Activated naive CD8-positive, alpha-beta T cell treated with anti-CD3 and anti-CD28 coated beads, Interleukin-2, amount 10 ng/mL, durations not matched to agents 7 days and 5 days (primary cell): ENCODE measurements at regions not wholly inside any gene's neighbourhood (a gene's known extent, or its start where the extent isn't known, plus 50 kb on each side); places are given as distances from the start of the nearest gene placed in this dataset.
"Not testable (repeated sequence)": the region's sequence is repeated elsewhere in the genome, so short reads cannot be mapped to it uniquely, and the experiment has no call there.

Source experiments
- ATAC-seq: fragments of 150-1000 bp; cut with Tn5 transposase; one replicate; pipeline ENCODE4 v1.10.0; 2021; ENCODE audit warnings: low read depth, moderate library complexity
- POLR2A ChIA-PET: fragments of 350-600 bp; sonication (Branson Sonifier 250); formaldehyde crosslinking; loops from one replicate; lab custom pipeline; 2021; ENCODE audit warnings: antibody characterized with exemption; lab: Charles Lee
- DNase-seq: peaks from one replicate; pipeline ENCODE4 v3.0.0; 2021
- H3K27ac Mint-ChIP-seq: one replicate; pipeline ENCODE4 v1.8.0; 2022; ENCODE audit warnings: mild to moderate bottlenecking, mixed read lengths
- H3K27me3 Mint-ChIP-seq: one replicate; pipeline ENCODE4 v1.8.0; 2022; ENCODE audit warnings: mild to moderate bottlenecking, moderate library complexity, mixed read lengths
- H3K36me3 Mint-ChIP-seq: one replicate; pipeline ENCODE4 v1.8.0; 2021; ENCODE audit warnings: mild to moderate bottlenecking, mixed read lengths
- H3K4me1 Mint-ChIP-seq: one replicate; pipeline ENCODE4 v1.8.0; 2021; ENCODE audit warnings: mixed read lengths
- H3K4me3 Mint-ChIP-seq: one replicate; pipeline ENCODE4 v1.8.0; 2022; ENCODE audit warnings: mild to moderate bottlenecking, moderate library complexity, mixed read lengths
- H3K9me3 Mint-ChIP-seq: one replicate; pipeline ENCODE4 v1.8.0; 2021; ENCODE audit warnings: mixed read lengths

DNA sequence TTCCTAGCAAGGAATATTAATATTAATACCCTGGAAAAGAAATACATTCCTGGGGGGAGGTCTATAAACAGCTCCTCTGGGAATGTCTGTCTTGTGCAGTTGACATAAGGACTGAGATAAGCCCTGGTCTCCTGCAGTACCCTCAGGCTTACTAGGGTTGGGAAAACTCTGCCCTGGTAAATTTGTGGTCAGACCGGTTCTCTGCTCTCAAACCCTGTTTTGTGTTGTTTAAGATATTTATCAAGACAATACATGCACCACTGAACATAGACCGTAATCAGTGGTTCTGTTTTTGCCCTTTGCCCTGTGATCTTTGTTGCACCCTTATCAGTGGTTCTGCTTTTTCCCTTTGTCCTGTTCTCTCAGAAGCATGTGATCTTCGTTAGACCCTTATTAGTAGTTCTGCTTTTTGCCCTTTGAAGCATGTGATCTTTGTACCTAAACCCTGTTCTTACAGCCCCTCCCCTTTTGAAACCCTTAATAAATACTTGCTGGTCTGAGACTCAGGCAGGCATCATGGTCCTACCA lies 112.3 kb upstream of the CRBN start:
- POLR2A ChIA-PET, ATAC-seq, H3K4me1 Mint-ChIP-seq: not testable (repeated sequence)

DNA sequence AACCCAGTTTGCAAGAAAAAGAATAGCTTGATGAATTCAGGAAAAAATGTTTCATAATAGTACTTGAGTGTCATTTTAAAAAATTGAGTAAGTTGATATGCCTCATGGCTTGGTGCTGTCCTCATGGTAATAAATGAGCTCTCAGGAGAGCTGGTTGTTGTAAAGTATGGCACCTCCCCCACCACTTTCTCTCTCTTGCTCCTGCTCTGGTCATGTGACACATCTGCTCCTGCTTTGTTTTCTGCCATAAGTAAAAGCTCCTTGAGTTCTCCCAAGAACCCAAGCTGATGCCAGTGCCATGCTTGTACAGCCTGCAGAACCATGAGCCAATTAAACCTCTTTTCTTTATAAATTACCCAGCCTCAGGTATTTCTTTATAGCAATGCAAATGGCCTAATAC lies 108.8 kb upstream of the CRBN start:
- Mint-ChIP-seq H3K27ac (no peak overlapping the region), H3K4me3 (no peak overlapping the region), H3K4me1 (no peaks in the 10 kb centered on the region), H3K36me3 (no peaks in the 10 kb centered on the region), H3K27me3 (no peaks in the 10 kb centered on the region), H3K9me3 (peaks cover 3% of the 10 kb centered on the region)
- ATAC-seq: no peak
- POLR2A ChIA-PET: no interaction called here
- no peak for DNase-seq

More for the DNA sequence above, 112.3 kb upstream of the CRBN start:
- not testable (repeated sequence) for H3K27me3 Mint-ChIP-seq, H3K4me3 Mint-ChIP-seq, DNase-seq, H3K27ac Mint-ChIP-seq, H3K36me3 Mint-ChIP-seq
- H3K9me3 Mint-ChIP-seq: peaks cover 15% of the 10 kb centered on the region

DNA sequence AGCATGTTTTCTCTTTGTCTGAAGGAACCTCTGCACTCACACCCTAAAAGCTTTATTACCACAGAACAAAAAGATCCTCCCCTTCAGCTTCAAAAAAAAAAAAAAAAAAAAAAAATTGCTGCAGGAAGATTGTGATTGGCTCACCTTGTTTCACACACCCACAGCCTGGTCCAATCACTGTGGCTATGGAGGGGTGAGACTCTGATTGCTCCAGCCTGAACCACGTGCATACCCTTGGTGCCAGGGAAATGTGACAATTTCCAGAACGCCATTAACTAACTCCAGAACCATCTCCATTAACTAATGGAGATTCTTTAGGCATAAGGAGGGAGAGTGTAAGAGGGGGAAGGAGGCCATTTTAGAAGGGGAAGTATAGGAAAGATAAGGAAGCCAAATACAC lies 106.5 kb upstream of the CRBN start:
- Mint-ChIP-seq H3K27ac (no peak overlapping the region), H3K4me1 (peaks cover 2% of the 10 kb centered on the region), H3K36me3 (no peaks in the 10 kb centered on the region), H3K4me3 (no peak overlapping the region), H3K27me3 (no peaks in the 10 kb centered on the region), H3K9me3 (no peaks in the 10 kb centered on the region)
- DNase-seq (no peak), ATAC-seq (no peak)
- POLR2A ChIA-PET: no interaction called here

DNA sequence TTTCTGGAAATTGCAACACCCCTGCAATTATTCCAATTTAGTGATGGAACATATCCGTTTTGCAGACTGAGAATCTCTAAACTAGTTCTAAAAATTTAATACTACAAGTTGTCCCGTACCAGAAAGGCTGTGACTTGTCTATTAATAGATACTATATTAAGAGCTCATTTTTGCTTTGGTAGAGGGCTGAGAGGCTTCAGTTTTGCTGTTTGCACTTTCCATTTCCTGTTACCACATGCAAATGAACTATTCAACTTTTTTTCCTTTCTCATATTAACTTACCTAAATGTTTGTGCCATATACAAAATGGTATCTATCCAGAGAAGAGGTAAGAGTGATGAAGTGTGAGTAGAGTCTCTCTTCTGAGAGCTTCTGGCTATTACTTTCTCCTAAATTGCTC lies 101.5 kb upstream of the CRBN start:
- Mint-ChIP-seq H3K4me3 (no peak overlapping the region), H3K9me3 (peaks cover 4% of the 10 kb centered on the region), H3K36me3 (no peaks in the 10 kb centered on the region), H3K4me1 (peaks cover 2% of the 10 kb centered on the region), H3K27ac (no peak overlapping the region), H3K27me3 (no peaks in the 10 kb centered on the region)
- POLR2A ChIA-PET: no interaction called here
- ATAC-seq: no peak
- no peak for DNase-seq

DNA sequence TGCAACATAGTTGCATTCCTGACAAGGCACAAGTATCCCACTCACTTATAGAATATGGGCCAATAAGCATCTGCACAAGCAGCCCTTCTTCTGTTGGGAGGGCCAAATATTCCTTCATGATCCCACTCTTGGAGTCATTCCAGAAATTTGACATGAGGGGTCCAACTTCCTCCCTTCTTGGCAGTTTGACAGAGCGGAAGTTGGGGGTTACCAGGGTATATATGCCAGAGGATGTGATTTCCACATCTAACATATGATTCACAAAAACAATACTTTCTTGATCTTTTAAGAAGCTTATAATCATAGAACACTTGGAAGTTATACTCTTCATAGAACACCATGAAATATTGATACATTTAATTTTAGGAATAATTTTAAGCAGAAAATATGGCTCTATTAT lies 100.9 kb upstream of the CRBN start:
- Mint-ChIP-seq H3K4me1 (peaks cover 2% of the 10 kb centered on the region), H3K36me3 (no peaks in the 10 kb centered on the region), H3K4me3 (no peak overlapping the region), H3K9me3 (peaks cover 4% of the 10 kb centered on the region), H3K27ac (no peak overlapping the region), H3K27me3 (no peaks in the 10 kb centered on the region)
- POLR2A ChIA-PET: no interaction called here
- DNase-seq (no peak), ATAC-seq (no peak)

DNA sequence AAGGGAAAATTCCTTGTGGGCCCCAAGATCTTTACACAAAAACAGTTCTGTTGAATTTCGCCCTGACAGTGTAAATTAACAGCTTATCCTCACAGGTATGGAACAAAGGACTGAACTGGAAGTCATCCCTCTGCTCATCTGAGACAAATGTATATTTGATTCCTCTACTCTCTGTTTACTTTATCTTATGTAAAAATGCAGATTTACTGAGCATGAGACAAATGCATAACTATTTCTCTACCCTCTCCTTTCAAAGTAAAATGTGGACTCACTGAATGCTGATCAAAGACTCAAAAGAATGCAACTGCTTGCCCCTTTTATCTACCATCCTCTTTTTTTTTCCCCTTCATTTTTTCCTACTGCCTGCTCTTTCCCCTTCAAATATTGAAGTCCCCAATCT lies 98.6 kb upstream of the CRBN start:
- H3K4me1 Mint-ChIP-seq: peaks cover 2% of the 10 kb centered on the region
- POLR2A ChIA-PET: no interaction called here
- ATAC-seq: no peak

DNA sequence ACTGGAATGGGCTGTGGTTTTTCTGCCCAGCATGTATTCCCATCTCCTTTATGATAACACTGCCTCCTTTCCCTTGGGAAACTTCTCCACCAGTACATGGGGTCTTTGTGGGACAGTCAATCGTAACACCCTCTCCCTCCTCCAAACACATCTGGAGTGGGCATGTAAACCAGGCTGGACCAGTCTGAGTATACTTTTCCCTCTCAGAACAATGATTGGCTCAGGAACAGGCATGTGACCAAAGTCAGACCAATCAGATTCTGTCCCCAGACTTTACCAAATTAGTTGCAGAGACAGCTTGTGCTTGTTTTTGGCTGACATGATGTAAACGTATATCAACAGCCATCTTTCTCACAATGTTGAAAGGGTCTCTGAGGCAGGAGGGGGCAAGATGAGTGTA lies 97.1 kb upstream of the CRBN start:
- ATAC-seq (no peak), DNase-seq (no peak)
- Mint-ChIP-seq H3K9me3 (peaks cover 4% of the 10 kb centered on the region), H3K4me3 (no peak overlapping the region), H3K36me3 (no peaks in the 10 kb centered on the region), H3K27me3 (no peaks in the 10 kb centered on the region), H3K27ac (no peak overlapping the region), H3K4me1 (peaks cover 2% of the 10 kb centered on the region)
- POLR2A ChIA-PET: no interaction called here

More for the DNA sequence above, 98.6 kb upstream of the CRBN start:
- no peaks in the 10 kb centered on the region for H3K27me3 Mint-ChIP-seq
- H3K36me3 Mint-ChIP-seq: no peaks in the 10 kb centered on the region
- DNase-seq: no peak
- peaks cover 4% of the 10 kb centered on the region for H3K9me3 Mint-ChIP-seq
- no peak overlapping the region for H3K27ac Mint-ChIP-seq
- no peak overlapping the region for H3K4me3 Mint-ChIP-seq

DNA sequence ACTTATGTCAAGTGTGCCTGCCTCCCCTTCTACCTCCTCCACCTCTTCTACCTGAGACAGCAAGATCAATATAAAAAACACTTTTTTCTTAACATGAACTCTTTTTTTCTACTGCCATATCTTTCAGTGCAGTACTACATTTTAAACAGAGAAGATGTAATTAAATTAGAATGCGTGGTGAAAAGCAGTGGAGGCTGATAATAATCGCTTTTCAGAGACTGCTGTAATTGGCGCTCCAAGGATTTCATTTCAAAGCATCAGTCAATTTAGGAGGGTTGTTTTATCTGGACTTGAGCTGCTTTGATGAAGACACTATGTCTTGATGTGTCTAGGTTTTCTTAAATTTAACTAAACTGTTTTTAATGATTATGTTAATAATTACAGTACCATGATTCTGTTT lies 85.3 kb upstream of the CRBN start:
- no peaks in the 10 kb centered on the region for H3K4me1 Mint-ChIP-seq
- DNase-seq (no peak), ATAC-seq (no peak)
- H3K4me3 Mint-ChIP-seq: no peak overlapping the region
- H3K27ac Mint-ChIP-seq: no peak overlapping the region
- no peaks in the 10 kb centered on the region for H3K36me3 Mint-ChIP-seq
- POLR2A ChIA-PET: no interaction called here
- H3K27me3 Mint-ChIP-seq: peaks cover 3% of the 10 kb centered on the region
- no peaks in the 10 kb centered on the region for H3K9me3 Mint-ChIP-seq

DNA sequence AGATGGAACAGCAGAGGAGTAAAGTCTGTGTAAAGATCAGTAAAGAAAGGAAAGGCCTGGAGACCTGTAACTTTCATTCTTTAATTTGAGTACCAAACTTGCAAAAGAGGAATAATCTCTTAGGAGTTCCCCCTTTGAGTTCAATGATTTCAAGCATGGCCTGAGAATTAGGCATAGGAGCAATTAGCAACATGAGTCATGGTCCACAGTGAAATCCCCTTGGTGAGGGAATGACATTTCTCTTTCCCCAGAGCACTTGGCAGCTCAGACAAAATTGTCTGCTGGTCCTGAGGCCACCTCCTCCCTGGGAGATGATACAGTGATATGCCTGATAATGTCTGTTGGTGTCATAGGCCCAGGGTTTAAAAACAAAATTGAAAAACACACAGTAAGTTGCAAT lies 81.4 kb upstream of the CRBN start:
- H3K9me3 Mint-ChIP-seq: no peaks in the 10 kb centered on the region
- no peaks in the 10 kb centered on the region for H3K27me3 Mint-ChIP-seq
- no peak overlapping the region for H3K4me3 Mint-ChIP-seq
- ATAC-seq: no peak
- no peaks in the 10 kb centered on the region for H3K36me3 Mint-ChIP-seq
- POLR2A ChIA-PET: no interaction called here
- no peak for DNase-seq
- no peaks in the 10 kb centered on the region for H3K4me1 Mint-ChIP-seq
- no peak overlapping the region for H3K27ac Mint-ChIP-seq

DNA sequence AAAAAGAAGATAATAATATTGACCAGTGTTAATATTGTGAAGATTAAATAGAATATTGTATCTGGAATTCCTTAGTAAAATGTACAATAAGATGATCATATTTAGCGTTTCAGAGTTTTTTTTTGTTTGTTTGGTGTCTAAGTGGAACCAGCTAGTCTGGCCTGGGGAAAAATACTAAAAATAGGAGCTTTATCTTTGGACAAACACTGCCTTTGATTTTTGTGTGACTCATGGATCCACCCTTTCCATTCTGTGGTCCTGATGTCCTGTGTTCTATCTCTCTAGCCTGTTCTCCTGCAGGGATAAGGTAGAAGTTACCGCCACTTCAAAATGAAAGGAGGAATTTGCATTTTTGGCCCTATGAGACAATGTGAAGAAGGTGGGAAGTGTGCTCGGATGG lies 79.7 kb upstream of the CRBN start:
- H3K27me3 Mint-ChIP-seq: no peaks in the 10 kb centered on the region
- no peaks in the 10 kb centered on the region for H3K4me1 Mint-ChIP-seq
- H3K9me3 Mint-ChIP-seq: no peaks in the 10 kb centered on the region
- no peak for ATAC-seq
- no peak overlapping the region for H3K27ac Mint-ChIP-seq
- no peak overlapping the region for H3K4me3 Mint-ChIP-seq
- no peak for DNase-seq
- POLR2A ChIA-PET: no interaction called here
- H3K36me3 Mint-ChIP-seq: no peaks in the 10 kb centered on the region

DNA sequence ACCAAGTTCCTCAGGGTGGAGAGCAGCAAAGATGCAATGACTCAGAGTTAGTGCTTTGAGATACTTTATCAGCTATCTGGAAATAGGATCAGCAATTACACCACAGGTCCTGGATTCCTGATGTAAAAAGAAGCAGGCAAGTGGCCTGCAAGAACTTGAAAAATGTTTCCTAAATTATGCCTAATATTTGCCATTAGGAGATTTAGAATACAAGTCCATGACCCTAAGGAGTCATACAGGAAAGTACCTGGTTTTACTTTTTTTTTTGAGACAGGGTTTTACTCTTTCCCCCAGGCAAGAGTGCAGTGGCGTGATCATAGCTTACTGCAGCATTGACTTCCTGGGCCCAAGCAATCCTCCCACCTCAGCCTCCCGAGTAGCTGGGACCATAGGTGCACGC lies 78.8 kb upstream of the CRBN start:
- H3K27me3 Mint-ChIP-seq: no peaks in the 10 kb centered on the region
- DNase-seq: no peak
- no peak for ATAC-seq
- H3K9me3 Mint-ChIP-seq: peaks cover 2% of the 10 kb centered on the region
- POLR2A ChIA-PET: no interaction called here
- no peaks in the 10 kb centered on the region for H3K4me1 Mint-ChIP-seq
- no peak overlapping the region for H3K4me3 Mint-ChIP-seq
- H3K36me3 Mint-ChIP-seq: no peaks in the 10 kb centered on the region
- H3K27ac Mint-ChIP-seq: no peak overlapping the region

DNA sequence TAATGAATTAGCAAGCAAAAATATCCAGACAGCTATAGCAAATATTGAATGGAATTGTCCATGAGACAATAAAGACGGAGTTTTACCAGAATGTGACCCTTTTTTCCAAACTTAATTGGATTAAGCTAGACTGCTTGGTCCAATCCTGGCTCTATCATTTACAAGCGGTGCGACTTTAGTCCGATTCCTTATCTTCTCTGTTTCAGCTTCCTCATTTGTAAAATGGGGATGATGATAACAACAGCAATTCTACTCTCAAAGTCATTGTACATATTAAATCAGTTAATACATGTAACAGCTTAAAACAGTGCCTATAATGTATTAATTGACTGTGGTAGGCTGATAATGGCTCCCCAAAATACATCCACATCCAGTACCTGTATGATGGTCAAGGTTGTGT lies 62.1 kb upstream of the CRBN start:
- ATAC-seq: no peak
- DNase-seq: no peak
- Mint-ChIP-seq H3K36me3 (no peaks in the 10 kb centered on the region), H3K27me3 (peaks cover 1% of the 10 kb centered on the region), H3K9me3 (no peaks in the 10 kb centered on the region), H3K27ac (no peak overlapping the region), H3K4me3 (no peak overlapping the region), H3K4me1 (no peaks in the 10 kb centered on the region)
- POLR2A ChIA-PET: no interaction called here

DNA sequence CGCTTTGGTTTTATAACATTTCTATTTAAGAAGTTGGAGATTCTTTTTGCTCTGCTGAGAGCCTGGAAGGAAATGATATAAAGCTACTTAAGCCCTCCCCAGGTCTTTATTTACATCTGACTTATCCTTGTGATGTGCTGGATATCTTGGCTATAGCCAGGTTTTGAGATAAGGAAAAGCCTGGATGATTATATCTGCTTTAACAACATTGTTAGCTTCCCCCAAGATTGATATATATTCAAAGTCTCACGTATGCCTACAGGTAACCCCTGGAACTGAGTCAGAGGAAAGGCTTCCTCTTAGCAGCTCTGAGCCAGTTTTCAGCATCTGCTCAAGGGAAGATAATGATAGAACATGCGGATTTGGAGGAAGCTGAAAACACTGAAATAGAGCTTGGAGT lies 61.5 kb upstream of the CRBN start:
- H3K4me1 Mint-ChIP-seq: no peaks in the 10 kb centered on the region
- POLR2A ChIA-PET: no interaction called here
- no peak for DNase-seq
- no peaks in the 10 kb centered on the region for H3K9me3 Mint-ChIP-seq
- no peak for ATAC-seq
- H3K4me3 Mint-ChIP-seq: no peak overlapping the region
- H3K27ac Mint-ChIP-seq: no peak overlapping the region
- H3K27me3 Mint-ChIP-seq: no peaks in the 10 kb centered on the region
- no peaks in the 10 kb centered on the region for H3K36me3 Mint-ChIP-seq

DNA sequence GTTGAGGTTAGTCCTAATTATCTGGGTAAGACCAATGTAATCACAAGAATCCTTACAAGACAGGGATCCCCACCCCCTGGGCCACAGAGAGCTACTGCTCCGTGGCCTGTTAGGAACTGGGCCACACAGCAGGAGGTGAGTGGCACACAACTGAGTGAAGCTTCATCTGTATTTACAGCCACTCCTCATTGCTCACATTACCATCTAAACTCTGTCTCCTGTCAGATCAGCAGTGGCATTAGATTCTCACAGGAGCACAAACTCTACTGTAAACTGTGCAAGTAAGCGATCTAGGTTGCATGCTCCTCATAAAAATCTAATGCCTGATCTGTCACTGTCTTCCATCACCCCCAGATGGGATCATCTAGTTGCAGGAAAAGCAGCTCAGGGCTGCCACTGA lies 58.5 kb upstream of the CRBN start:
- no peaks in the 10 kb centered on the region for H3K9me3 Mint-ChIP-seq
- POLR2A ChIA-PET: no interaction called here
- no peaks in the 10 kb centered on the region for H3K27me3 Mint-ChIP-seq
- no peaks in the 10 kb centered on the region for H3K36me3 Mint-ChIP-seq
- no peak for ATAC-seq
- no peak for DNase-seq
- H3K4me1 Mint-ChIP-seq: no peaks in the 10 kb centered on the region
- no peak overlapping the region for H3K27ac Mint-ChIP-seq
- no peak overlapping the region for H3K4me3 Mint-ChIP-seq

DNA sequence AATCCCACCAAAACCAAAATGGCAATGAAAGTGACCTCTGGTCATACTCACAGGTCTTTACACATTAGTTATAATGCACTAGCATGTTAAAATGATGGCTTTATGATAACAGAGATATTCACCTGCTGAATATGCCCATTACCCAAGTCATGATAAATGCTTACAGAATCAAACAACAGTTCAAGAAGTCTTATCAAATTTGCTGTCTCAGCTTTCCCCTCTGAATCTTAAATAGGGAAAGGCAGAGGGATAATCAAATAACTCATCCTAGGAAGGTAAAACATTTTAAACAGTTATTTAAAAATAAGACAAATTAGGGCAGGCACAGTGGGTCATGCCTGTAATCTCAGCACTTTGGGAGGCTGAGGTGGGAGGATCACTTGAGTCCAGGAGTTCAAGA lies 52.8 kb upstream of the CRBN start:
- Mint-ChIP-seq H3K36me3 (no peaks in the 10 kb centered on the region), H3K27ac (no peak overlapping the region), H3K27me3 (no peaks in the 10 kb centered on the region), H3K4me3 (no peak overlapping the region), H3K4me1 (no peaks in the 10 kb centered on the region), H3K9me3 (peaks cover 3% of the 10 kb centered on the region)
- no peak for DNase-seq
- ATAC-seq: no peak
- POLR2A ChIA-PET: no interaction called here
